ENCODE measurements at regions not wholly inside any gene's neighbourhood (a gene's known extent, or its start where the extent isn't known, plus 50 kb on each side); places are given as distances from the start of the nearest gene placed in this dataset.

DNA sequence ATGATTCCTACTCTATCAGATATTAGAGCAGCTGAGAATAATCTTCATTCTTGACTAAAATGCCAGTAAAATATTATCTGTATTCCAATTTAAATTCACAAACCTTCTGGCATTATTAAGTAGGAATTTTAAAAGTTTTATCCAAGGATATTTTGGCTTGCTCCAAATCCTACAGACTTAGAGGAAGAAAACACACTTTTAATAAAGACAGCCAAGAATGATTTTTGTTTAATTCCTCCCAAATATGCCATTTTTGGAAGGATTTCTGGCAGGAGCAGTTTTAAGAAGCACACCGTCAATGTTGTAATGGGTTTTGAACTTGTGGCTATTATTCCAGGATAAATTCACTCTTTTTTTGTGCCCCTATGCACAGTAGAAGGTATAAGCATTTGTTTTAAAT, 355.1 kb downstream of the SLITRK5 start:
- no peaks in the 10 kb centered on the region for H3K36me3 ChIP-seq (ENCODE audit: control insufficient read depth in 2 of 2, insufficient read depth in 1 of 2, low read length in 2 of 2)
- H3K4me3 ChIP-seq (ENCODE audit: low read depth, low read length): no peak overlapping the region
- ChIA-PET POLR2A (no interaction called here), CTCF (no interaction called here)
- TF ChIP-seq ZSCAN30 (tag by site-specific recombination; IDR thresholded peaks at IDR 0.05) (no peak), ZNF16 (tag by site-specific recombination; IDR thresholded peaks at IDR 0.05; ENCODE audit: low read depth) (no peak), HOXD13 (CRISPR knock-in tag; IDR thresholded peaks at IDR 0.05; ENCODE audit: borderline replicate concordance) (no peak), ZNF768 (tag by site-specific recombination; IDR thresholded peaks at IDR 0.05) (no peak), GFI1B (tag by site-specific recombination; IDR thresholded peaks at IDR 0.05) (no peak)
- TF ChIP-seq, protein P1, sequence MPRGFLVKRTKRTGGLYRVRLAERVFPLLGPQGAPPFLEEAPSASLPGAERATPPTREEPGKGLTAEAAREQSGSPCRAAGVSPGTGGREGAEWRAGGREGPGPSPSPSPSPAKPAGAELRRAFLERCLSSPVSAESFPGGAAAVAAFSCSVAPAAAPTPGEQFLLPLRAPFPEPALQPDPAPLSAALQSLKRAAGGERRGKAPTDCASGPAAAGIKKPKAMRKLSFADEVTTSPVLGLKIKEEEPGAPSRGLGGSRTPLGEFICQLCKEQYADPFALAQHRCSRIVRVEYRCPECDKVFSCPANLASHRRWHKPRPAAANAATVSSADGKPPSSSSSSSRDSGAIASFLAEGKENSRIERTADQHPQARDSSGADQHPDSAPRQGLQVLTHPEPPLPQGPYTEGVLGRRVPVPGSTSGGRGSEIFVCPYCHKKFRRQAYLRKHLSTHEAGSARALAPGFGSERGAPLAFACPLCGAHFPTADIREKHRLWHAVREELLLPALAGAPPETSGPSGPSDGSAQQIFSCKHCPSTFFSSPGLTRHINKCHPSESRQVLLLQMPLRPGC (tag by site-specific recombination; IDR thresholded peaks at IDR 0.05): no peak
- TF ChIP-seq, protein P2, sequence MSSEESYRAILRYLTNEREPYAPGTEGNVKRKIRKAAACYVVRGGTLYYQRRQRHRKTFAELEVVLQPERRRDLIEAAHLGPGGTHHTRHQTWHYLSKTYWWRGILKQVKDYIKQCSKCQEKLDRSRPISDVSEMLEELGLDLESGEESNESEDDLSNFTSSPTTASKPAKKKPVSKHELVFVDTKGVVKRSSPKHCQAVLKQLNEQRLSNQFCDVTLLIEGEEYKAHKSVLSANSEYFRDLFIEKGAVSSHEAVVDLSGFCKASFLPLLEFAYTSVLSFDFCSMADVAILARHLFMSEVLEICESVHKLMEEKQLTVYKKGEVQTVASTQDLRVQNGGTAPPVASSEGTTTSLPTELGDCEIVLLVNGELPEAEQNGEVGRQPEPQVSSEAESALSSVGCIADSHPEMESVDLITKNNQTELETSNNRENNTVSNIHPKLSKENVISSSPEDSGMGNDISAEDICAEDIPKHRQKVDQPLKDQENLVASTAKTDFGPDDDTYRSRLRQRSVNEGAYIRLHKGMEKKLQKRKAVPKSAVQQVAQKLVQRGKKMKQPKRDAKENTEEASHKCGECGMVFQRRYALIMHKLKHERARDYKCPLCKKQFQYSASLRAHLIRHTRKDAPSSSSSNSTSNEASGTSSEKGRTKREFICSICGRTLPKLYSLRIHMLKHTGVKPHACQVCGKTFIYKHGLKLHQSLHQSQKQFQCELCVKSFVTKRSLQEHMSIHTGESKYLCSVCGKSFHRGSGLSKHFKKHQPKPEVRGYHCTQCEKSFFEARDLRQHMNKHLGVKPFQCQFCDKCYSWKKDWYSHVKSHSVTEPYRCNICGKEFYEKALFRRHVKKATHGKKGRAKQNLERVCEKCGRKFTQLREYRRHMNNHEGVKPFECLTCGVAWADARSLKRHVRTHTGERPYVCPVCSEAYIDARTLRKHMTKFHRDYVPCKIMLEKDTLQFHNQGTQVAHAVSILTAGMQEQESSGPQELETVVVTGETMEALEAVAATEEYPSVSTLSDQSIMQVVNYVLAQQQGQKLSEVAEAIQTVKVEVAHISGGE (tag by site-specific recombination; conservative IDR thresholded peaks at IDR 0.05; ENCODE audit: low read depth): no peak
- no peaks in the 10 kb centered on the region for H3K4me1 ChIP-seq (ENCODE audit: control insufficient read depth, insufficient read depth, low read length)
- no peak overlapping the region for H3K27ac ChIP-seq (ENCODE audit: extremely low read depth, low read depth, low read length)
- H3K9me3 ChIP-seq (ENCODE audit: control insufficient read depth, insufficient read depth, low read depth, low read length): no peaks in the 10 kb centered on the region

DNA sequence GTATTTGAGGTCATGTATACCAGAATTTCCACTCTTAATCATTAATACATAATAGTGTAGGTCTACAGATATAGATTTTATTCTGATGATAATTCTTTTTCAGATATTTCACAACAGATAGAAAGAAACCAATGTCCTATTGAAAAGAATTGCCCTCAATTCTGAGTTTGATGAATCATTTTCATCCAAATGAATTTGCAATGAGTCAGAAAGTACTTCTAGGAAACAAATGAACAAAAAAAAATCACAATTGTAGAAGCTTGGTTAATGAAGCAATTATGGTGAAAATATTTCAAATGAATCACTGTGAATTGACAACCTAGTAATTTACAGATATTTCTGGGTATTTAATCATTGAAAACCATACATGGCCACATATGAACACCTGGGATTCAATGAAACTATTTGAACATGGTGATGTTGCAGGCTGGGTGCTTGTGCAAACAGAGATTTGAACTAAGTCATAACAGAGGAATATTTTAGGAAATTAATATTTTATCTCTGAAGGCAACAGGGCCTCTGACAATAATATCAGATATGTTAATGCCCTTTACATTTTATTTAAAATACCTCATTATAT, 360.9 kb downstream of the SLITRK5 start:
- Histone ChIP-seq H3K4me1 (ENCODE audit: control insufficient read depth, insufficient read depth, low read length) (no peaks in the 10 kb centered on the region), H3K27ac (ENCODE audit: extremely low read depth, low read depth, low read length) (no peak overlapping the region), H3K4me3 (ENCODE audit: low read depth, low read length) (no peak overlapping the region), H3K9me3 (ENCODE audit: control insufficient read depth, insufficient read depth, low read depth, low read length) (no peaks in the 10 kb centered on the region), H3K36me3 (ENCODE audit: control insufficient read depth in 2 of 2, insufficient read depth in 1 of 2, low read length in 2 of 2) (no peaks in the 10 kb centered on the region)
- CTCF ChIA-PET: no interaction called here
- POLR2A ChIA-PET: no interaction called here
- TF ChIP-seq ZNF555 (tag by site-specific recombination; conservative IDR thresholded peaks at IDR 0.05): no peak
- TF ChIP-seq ZNF433 (tag by site-specific recombination; IDR thresholded peaks at IDR 0.05; ENCODE audit: low read depth): no peak
- TF ChIP-seq ZEB2 (tag by site-specific recombination; IDR thresholded peaks at IDR 0.05): no peak
- no peak for TF ChIP-seq ZNF175 (tag by site-specific recombination; IDR thresholded peaks at IDR 0.05)
- TF ChIP-seq ZSCAN30 (tag by site-specific recombination; IDR thresholded peaks at IDR 0.05): no peak
- no peak for TF ChIP-seq ZNF37A (tag by site-specific recombination; IDR thresholded peaks at IDR 0.05)
- TF ChIP-seq ZNF501 (tag by site-specific recombination; IDR thresholded peaks at IDR 0.05): no peak
- TF ChIP-seq, protein P3, sequence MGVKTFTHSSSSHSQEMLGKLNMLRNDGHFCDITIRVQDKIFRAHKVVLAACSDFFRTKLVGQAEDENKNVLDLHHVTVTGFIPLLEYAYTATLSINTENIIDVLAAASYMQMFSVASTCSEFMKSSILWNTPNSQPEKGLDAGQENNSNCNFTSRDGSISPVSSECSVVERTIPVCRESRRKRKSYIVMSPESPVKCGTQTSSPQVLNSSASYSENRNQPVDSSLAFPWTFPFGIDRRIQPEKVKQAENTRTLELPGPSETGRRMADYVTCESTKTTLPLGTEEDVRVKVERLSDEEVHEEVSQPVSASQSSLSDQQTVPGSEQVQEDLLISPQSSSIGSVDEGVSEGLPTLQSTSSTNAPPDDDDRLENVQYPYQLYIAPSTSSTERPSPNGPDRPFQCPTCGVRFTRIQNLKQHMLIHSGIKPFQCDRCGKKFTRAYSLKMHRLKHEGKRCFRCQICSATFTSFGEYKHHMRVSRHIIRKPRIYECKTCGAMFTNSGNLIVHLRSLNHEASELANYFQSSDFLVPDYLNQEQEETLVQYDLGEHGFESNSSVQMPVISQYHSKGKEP (tag by site-specific recombination; IDR thresholded peaks at IDR 0.05): no peak
- TF ChIP-seq ZNF140 (tag by site-specific recombination; IDR thresholded peaks at IDR 0.05): no peak
- no peak for TF ChIP-seq ZNF654 (tag by site-specific recombination; IDR thresholded peaks at IDR 0.05; ENCODE audit: low read depth)
- no peak for TF ChIP-seq ZNF404 (tag by site-specific recombination; IDR thresholded peaks at IDR 0.05)
- TF ChIP-seq GLIS1 (tag by site-specific recombination; IDR thresholded peaks at IDR 0.05): no peak
- no peak for TF ChIP-seq ZNF660 (tag by site-specific recombination; IDR thresholded peaks at IDR 0.05)
- no peak for TF ChIP-seq GLI4 (tag by site-specific recombination; IDR thresholded peaks at IDR 0.05)
- no peak for TF ChIP-seq IKZF3 (tag by site-specific recombination; IDR thresholded peaks at IDR 0.05)
- no peak for TF ChIP-seq ZNF223 (tag by site-specific recombination; IDR thresholded peaks at IDR 0.05)
- TF ChIP-seq, protein P4, sequence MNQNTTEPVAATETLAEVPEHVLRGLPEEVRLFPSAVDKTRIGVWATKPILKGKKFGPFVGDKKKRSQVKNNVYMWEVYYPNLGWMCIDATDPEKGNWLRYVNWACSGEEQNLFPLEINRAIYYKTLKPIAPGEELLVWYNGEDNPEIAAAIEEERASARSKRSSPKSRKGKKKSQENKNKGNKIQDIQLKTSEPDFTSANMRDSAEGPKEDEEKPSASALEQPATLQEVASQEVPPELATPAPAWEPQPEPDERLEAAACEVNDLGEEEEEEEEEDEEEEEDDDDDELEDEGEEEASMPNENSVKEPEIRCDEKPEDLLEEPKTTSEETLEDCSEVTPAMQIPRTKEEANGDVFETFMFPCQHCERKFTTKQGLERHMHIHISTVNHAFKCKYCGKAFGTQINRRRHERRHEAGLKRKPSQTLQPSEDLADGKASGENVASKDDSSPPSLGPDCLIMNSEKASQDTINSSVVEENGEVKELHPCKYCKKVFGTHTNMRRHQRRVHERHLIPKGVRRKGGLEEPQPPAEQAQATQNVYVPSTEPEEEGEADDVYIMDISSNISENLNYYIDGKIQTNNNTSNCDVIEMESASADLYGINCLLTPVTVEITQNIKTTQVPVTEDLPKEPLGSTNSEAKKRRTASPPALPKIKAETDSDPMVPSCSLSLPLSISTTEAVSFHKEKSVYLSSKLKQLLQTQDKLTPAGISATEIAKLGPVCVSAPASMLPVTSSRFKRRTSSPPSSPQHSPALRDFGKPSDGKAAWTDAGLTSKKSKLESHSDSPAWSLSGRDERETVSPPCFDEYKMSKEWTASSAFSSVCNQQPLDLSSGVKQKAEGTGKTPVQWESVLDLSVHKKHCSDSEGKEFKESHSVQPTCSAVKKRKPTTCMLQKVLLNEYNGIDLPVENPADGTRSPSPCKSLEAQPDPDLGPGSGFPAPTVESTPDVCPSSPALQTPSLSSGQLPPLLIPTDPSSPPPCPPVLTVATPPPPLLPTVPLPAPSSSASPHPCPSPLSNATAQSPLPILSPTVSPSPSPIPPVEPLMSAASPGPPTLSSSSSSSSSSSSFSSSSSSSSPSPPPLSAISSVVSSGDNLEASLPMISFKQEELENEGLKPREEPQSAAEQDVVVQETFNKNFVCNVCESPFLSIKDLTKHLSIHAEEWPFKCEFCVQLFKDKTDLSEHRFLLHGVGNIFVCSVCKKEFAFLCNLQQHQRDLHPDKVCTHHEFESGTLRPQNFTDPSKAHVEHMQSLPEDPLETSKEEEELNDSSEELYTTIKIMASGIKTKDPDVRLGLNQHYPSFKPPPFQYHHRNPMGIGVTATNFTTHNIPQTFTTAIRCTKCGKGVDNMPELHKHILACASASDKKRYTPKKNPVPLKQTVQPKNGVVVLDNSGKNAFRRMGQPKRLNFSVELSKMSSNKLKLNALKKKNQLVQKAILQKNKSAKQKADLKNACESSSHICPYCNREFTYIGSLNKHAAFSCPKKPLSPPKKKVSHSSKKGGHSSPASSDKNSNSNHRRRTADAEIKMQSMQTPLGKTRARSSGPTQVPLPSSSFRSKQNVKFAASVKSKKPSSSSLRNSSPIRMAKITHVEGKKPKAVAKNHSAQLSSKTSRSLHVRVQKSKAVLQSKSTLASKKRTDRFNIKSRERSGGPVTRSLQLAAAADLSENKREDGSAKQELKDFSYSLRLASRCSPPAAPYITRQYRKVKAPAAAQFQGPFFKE (tag by site-specific recombination; IDR thresholded peaks at IDR 0.05; ENCODE audit: borderline replicate concordance): no peak
- TF ChIP-seq ZBTB1 (tag by site-specific recombination; IDR thresholded peaks at IDR 0.05): no peak

Measured in HEK293 (cell line).